Thoracic aorta (tissue), 2 donors: ENCODE measurements at regions not wholly inside any gene's neighbourhood (a gene's known extent, or its start where the extent isn't known, plus 50 kb on each side); places are given as distances from the start of the nearest gene placed in this dataset.
"Not testable (repeated sequence)": the region's sequence is repeated elsewhere in the genome, so short reads cannot be mapped to it uniquely, and the experiment has no call there.

Experiments used
- ATAC-seq: fragments of 150-250 bp; one replicate; pipeline ENCODE4 v1.8.0; 2017; ENCODE audit warnings: low read depth; ENCODE audit not compliant: insufficient number of reproducible peaks, low FRiP score
- DNase-seq: peaks from one replicate; pipeline ENCODE4 v3.0.0-alpha.2; 2020; ENCODE audit warnings: low spot score
- H3K27ac ChIP-seq, 2 donors: fragments of 200-600 bp; sonication (generic); 1 replicate in 1 of 2; 2 replicates in 1 of 2; pipeline ENCODE4 v1.5.1; 2016; ENCODE audit warnings: mild to moderate bottlenecking in 2 of 2, moderate library complexity in 2 of 2
- H3K27me3 ChIP-seq: fragments of 200-600 bp; sonication (generic); replicated peaks from 2 replicates; pipeline ENCODE4 v1.6.0; 2016; ENCODE audit warnings: mild to moderate bottlenecking; ENCODE audit not compliant: insufficient read depth
- H3K36me3 ChIP-seq: fragments of 200-600 bp; sonication (generic); one replicate; pipeline ENCODE4 v1.5.1; 2016
- H3K4me1 ChIP-seq, 2 donors: fragments of 200-600 bp; sonication (generic); 1 replicate in 1 of 2; 2 replicates in 1 of 2; pipeline versions ENCODE4 v1.5.1 to v1.6.0; 2016; ENCODE audit warnings: low read depth in 2 of 2, mild to moderate bottlenecking in 1 of 2; ENCODE audit not compliant: control insufficient read depth in 1 of 2
- H3K4me3 ChIP-seq: fragments of 200-600 bp; sonication (generic); 2 replicates; pipeline ENCODE4 v1.5.1; 2016; ENCODE audit warnings: mild to moderate bottlenecking
- H3K9me3 ChIP-seq: fragments of 200-600 bp; sonication (generic); 2 replicates; pipeline ENCODE4 v1.5.1; 2016
- TF ChIP-seq, protein P1 (sequence below): fragments of 200-600 bp; sonication (generic); IDR thresholded peaks from one replicate; pipeline ENCODE4 v1.5.1; 2019; ENCODE audit warnings: antibody characterized with exemption

DNA sequence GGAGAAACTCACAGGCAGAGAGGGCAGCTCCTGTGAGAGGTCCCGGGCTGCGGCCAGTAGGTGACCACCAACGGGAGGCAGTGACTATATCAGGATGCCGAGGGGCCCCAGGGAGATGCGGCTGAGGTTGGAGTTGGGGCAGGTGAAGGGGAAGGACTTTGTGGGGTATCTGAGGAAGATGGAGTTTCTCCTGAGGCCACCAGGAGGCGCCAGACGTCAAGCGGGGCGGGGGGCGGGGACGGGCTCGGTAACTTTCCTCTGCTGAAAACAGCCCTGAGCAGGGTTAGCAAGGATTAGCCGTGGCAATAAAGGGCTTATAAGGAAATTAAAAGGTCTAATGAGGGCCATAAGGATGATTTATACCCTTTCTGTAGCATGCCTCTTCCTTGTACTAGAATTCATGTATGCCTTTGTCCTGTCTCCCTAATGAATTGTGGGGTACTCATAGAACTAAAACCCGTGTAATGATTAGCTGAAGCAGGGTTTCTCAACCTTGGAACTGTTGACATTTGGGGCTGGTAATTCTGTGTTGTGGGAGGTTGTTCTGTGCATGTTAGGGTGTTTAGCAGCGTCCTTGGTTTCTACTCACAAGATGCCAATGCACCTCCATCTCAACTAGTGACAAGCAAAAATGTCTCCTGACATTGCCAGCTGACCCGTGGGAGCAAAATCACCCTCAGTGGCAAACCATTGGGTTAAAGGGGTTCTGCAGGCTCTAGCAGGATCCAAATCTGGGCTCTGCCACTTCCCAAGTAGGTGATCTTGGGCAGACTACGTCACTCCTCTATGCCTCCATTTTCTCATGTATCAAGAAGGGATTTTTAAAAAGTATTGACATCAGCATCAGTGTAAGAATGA lies 74.8 kb upstream of the GRIN2A start:
- no peaks in the 10 kb centered on the region for H3K4me1 ChIP-seq
- H3K27ac ChIP-seq, result no peak overlapping the region
- no peaks in the 10 kb centered on the region for H3K9me3 ChIP-seq
- peak; percentile 28 for ATAC-seq
- H3K36me3 ChIP-seq, result no peaks in the 10 kb centered on the region
- H3K27me3 ChIP-seq, result no peaks in the 10 kb centered on the region
- TF ChIP-seq, protein P1, sequence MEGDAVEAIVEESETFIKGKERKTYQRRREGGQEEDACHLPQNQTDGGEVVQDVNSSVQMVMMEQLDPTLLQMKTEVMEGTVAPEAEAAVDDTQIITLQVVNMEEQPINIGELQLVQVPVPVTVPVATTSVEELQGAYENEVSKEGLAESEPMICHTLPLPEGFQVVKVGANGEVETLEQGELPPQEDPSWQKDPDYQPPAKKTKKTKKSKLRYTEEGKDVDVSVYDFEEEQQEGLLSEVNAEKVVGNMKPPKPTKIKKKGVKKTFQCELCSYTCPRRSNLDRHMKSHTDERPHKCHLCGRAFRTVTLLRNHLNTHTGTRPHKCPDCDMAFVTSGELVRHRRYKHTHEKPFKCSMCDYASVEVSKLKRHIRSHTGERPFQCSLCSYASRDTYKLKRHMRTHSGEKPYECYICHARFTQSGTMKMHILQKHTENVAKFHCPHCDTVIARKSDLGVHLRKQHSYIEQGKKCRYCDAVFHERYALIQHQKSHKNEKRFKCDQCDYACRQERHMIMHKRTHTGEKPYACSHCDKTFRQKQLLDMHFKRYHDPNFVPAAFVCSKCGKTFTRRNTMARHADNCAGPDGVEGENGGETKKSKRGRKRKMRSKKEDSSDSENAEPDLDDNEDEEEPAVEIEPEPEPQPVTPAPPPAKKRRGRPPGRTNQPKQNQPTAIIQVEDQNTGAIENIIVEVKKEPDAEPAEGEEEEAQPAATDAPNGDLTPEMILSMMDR, result peak; percentile 80
- no peak for DNase-seq
- H3K4me3 ChIP-seq, result no peak overlapping the region

DNA sequence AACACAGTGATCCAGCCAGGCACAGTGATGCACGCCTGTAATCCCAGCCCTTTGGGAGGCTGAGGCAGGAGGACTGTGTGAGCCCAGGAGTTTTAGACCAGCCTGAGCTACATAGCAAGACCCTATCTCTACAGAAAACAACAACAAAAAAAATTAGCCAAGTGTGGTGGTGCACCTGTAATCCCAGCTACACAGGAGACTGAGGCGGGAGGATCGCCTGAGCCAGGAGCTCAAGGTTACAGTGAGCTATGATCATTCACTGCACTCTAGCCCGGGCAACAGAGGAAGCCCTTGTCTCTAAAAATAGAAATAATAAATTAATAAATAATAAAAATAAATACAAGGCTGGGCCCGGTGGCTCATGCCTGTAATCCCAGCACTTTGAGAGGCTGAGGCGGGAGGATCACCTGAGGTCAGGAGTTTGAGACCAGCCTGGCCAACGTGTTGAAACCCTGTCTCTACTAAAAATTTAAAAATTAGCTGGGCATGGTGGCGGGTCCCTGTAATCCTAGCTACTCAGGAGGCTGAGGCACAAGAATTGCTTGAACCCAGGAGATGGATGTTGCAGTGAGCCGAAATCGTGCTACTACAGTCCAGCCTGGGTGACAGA lies 75.5 kb upstream of the GRIN2A start:
- H3K4me3 ChIP-seq, ATAC-seq, H3K4me1 ChIP-seq, DNase-seq, H3K36me3 ChIP-seq, H3K9me3 ChIP-seq, H3K27ac ChIP-seq, H3K27me3 ChIP-seq: not testable (repeated sequence)

DNA sequence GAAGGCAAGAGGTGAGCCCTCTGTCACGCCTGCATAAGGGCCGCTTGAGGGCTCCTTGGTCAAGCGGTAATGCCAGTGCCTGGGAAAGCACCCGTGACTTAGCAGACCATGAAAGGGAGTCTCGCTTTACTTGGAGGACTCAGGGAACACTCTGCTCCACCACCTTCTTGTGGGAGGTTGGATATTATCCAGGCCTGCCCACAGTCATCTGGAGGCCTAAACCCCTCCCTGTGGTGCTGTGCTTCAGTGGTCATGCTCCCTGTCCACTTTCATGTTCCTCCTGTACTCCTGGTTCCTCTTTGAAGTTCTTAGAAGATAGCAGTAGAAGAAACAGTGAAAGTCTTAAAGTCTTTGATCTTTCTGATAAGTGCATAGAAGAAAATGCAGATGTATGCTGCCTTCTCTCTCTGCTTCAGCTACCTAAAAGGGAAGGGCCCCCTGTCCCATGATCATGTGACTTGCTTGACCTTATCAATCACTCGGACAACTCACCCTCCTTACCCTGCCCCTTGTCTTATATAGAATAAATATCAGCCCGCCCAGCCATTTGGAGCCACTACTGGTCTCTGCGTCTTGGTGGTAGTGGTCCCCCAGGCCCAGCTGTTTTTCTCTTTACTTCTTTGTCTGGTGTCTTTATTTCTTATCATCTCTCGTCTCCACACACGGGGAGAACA lies 76.8 kb upstream of the GRIN2A start:
- ATAC-seq, H3K36me3 ChIP-seq, H3K27ac ChIP-seq, H3K9me3 ChIP-seq, H3K4me3 ChIP-seq, H3K27me3 ChIP-seq, DNase-seq, H3K4me1 ChIP-seq: not testable (repeated sequence)

DNA sequence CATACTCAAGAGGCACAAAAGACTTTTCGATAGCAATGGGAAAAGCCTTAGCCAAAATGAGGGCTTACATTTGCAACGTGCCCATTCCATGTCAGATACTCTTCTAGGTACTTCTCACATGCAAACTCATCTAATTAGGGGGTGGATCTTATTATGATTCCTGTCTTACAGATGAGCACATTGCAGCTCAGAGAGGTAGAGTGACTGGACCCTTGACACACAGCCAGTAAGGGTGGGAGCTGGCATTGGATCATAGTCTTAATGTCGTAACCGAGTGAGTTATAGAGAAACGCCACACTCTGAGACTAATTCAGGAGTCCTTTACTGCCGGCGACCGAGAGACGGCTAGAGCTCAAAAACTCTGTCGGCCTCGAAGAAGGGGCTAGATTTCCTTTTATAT lies 78.8 kb upstream of the GRIN2A start:
- no peaks in the 10 kb centered on the region for H3K9me3 ChIP-seq
- H3K27me3 ChIP-seq, result no peaks in the 10 kb centered on the region
- no peak overlapping the region for H3K27ac ChIP-seq
- H3K36me3 ChIP-seq, result no peaks in the 10 kb centered on the region
- TF ChIP-seq, protein P1, result no peak
- ATAC-seq (no peak), DNase-seq (no peak)
- no peak overlapping the region for H3K4me3 ChIP-seq
- no peaks in the 10 kb centered on the region for H3K4me1 ChIP-seq

DNA sequence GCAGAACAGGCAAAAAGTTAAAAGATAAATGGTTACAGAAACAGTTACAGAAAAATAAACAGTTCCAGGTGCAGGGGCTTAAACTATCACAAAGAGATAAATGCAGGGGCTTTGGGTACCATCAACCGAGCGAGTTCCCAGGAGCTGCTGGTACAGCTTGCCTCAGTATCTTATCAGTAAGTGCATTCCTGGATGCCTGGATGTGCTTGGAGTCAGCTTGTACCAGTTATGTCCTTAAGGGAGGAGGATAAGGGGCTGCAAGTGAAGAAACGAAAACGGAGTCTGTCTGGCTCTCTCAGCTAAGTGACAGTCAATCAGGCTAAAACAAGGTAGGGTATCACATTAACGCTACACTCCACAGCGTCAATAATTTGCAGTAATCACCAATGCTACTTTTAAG lies 79.3 kb upstream of the GRIN2A start:
- H3K4me1 ChIP-seq, H3K4me3 ChIP-seq, ATAC-seq, H3K27ac ChIP-seq, H3K9me3 ChIP-seq, H3K36me3 ChIP-seq, H3K27me3 ChIP-seq, DNase-seq: not testable (repeated sequence)

DNA sequence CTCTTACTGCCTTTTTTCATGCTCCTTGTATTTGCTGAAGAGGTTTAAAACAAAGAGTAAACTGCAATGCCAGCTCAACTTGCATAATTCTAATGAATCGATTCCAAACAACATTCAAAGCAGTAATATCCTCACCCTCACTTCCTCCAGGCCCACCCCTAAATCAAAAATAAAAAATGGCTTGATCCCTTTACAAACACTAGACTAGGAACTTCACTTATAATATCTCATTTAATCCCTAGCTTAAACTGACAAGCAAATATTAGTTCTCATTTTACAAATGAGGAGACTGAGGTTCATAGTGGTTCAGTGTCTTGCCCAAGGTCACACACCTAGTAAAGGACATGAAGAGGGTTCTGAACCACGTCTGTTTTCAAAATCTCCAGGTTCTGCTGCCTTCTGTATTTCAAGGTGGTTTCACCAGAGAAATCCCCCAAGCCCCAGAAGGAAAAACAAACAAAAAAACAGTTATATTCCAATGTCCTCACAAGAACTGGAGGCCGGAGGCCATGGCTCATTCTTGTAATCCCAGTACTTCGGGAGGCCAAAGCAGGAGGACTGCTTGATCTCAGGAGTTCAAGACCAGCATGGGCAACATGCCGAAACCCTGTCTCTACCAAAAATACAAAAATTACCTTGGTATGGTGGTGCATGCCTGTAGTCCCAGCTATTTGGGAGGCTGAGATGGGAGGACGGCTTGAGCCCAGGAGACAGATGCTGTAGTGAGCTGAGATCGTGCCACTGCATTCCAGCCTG lies 80.3 kb upstream of the GRIN2A start:
- no peaks in the 10 kb centered on the region for H3K4me1 ChIP-seq
- TF ChIP-seq, protein P1, result no peak
- H3K4me3 ChIP-seq, result no peak overlapping the region
- no peak overlapping the region for H3K27ac ChIP-seq
- ATAC-seq (no peak), DNase-seq (no peak)
- no peaks in the 10 kb centered on the region for H3K27me3 ChIP-seq
- no peaks in the 10 kb centered on the region for H3K36me3 ChIP-seq
- H3K9me3 ChIP-seq, result no peaks in the 10 kb centered on the region
